ENCODE measurements at regions not wholly inside any gene's neighbourhood (a gene's known extent, or its start where the extent isn't known, plus 50 kb on each side); places are given as distances from the start of the nearest gene placed in this dataset.

DNA sequence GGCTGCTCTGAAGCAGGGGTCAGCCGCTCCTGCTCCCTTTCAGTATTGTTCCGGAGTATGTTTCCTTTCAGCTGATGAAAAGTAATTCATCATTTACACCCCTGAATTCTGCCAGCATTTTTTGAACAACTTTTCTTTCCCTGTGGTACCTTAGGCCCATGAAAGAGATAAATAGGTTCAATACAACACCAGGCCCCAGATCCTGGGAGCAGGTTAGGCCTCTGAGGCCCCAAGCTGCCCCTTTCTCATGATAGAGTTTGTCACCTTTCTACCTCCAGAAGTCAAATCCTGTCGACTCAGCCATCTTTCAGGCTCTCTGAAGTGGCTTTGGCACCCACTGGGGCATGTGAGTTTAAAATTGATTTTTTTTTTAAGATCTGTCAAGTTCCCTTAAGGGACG lies 1415.1 kb upstream of the ZEB2 start:
- no peaks in the 10 kb centered on the region for H3K27me3 ChIP-seq (ENCODE audit: insufficient read depth, poor library complexity, severe bottlenecking)
- H3K9me3 ChIP-seq (ENCODE audit: severe bottlenecking) = no peaks in the 10 kb centered on the region
- H3K4me1 ChIP-seq (ENCODE audit: insufficient read depth, poor library complexity, severe bottlenecking) = peaks cover 6% of the 10 kb centered on the region
- no peak for DNase-seq (ENCODE audit: low spot score)
- no peak overlapping the region for H3K27ac ChIP-seq (ENCODE audit: poor library complexity, severe bottlenecking)
- TF ChIP-seq, protein P1, sequence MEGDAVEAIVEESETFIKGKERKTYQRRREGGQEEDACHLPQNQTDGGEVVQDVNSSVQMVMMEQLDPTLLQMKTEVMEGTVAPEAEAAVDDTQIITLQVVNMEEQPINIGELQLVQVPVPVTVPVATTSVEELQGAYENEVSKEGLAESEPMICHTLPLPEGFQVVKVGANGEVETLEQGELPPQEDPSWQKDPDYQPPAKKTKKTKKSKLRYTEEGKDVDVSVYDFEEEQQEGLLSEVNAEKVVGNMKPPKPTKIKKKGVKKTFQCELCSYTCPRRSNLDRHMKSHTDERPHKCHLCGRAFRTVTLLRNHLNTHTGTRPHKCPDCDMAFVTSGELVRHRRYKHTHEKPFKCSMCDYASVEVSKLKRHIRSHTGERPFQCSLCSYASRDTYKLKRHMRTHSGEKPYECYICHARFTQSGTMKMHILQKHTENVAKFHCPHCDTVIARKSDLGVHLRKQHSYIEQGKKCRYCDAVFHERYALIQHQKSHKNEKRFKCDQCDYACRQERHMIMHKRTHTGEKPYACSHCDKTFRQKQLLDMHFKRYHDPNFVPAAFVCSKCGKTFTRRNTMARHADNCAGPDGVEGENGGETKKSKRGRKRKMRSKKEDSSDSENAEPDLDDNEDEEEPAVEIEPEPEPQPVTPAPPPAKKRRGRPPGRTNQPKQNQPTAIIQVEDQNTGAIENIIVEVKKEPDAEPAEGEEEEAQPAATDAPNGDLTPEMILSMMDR (IDR thresholded peaks at IDR 0.05; ENCODE audit: poor library complexity, severe bottlenecking) = no peak
- H3K36me3 ChIP-seq (ENCODE audit: low read depth) = no peaks in the 10 kb centered on the region
- no peak overlapping the region for H3K4me3 ChIP-seq (ENCODE audit: severe bottlenecking)
- ATAC-seq (ENCODE audit: low read depth) = no peak

DNA sequence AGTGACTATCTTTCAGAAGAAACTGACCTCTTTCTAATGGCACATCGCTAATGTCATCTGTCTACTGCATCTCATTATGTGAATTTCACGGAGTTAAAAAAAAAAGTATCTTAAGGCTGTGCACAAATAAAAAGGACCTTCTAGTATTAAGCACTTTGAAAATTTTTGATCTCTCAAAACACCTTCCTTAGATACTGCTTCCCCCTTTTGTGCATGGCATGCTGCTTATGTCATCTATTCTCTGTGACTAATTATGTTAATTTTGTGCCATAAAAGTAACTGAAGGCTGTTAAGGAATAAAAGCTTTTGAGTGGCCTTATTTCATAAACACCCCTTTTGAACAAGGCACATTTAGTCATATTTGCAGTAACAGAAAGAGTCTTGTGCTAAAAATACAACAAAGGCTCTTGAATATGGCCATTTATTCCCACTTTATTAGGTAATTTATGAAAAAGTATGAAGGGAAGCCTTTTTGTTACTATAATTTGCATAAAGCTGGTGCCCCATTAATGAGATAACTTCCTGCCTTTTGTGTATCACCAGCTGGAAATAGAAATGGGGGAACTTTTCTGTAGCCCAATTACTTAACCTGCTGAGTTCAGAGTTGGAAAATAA lies 1412.0 kb upstream of the ZEB2 start:
- TF ChIP-seq, protein P1 (IDR thresholded peaks at IDR 0.05; ENCODE audit: poor library complexity, severe bottlenecking) = no peak
- H3K27ac ChIP-seq (ENCODE audit: poor library complexity, severe bottlenecking) = no peak overlapping the region
- H3K36me3 ChIP-seq (ENCODE audit: low read depth) = no peaks in the 10 kb centered on the region
- DNase-seq (ENCODE audit: low spot score) (no peak), ATAC-seq (ENCODE audit: low read depth) (no peak)
- no peaks in the 10 kb centered on the region for H3K9me3 ChIP-seq (ENCODE audit: severe bottlenecking)
- no peaks in the 10 kb centered on the region for H3K27me3 ChIP-seq (ENCODE audit: insufficient read depth, poor library complexity, severe bottlenecking)
- no peak overlapping the region for H3K4me3 ChIP-seq (ENCODE audit: severe bottlenecking)
- H3K4me1 ChIP-seq (ENCODE audit: insufficient read depth, poor library complexity, severe bottlenecking) = no peaks in the 10 kb centered on the region

DNA sequence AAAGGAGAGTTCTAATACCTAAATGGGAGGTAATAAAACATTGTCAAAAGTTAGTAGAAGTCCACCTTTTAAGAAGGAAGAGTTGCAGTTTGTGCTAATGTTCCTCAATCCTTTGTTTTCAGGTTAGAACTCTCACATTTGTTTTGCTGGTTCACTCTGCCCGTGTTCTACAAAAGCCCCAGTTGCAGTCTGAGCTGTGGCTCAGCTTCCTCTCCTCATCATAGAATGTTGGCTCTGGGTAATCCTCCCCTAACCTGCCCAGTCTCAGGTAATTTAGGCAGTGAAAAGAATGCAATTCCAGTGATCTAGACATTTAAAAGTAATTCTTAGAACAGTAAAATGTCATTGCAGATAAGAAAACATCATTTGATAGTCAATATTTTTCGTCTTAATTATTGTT lies 1410.4 kb upstream of the ZEB2 start:
- H3K27ac ChIP-seq (ENCODE audit: poor library complexity, severe bottlenecking) = no peak overlapping the region
- no peak for ATAC-seq (ENCODE audit: low read depth)

DNA sequence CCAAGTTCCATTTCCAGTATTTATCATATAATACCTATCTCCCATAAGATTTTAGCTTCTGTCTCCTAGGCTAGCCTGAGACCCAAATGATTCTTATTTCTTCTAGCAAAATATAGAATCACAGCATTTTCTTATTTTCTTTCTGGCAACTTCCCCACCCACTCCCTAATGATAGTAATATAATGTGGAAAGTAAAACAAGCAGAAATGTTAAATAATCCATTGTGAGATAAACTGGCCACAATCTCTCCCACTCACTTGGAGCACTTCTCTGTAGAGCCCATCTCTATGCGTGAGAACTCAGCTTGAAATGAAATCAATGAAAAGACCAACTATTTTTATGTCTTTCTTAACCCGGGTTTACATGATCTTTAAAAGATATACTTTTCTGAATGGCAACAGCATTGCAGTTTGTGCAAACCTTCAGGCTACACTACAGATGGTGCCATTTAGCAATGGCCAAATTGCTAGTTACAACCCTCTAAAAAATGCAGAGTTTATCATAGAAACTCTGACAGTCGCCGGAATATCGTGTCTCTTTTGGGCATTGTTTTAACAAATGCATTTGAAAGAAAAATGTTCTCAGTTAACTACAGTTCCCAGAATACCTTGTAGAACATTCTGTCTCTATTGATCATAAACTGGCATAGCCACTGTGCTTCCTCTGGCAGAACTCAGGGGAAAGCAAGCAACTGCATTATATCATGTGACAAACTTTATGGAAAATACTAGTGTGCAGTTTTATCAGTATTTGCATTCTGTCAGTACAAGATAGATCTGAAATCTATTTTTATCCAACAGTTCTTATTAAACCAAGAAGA lies 1407.4 kb upstream of the ZEB2 start:
- Histone ChIP-seq H3K27ac (ENCODE audit: poor library complexity, severe bottlenecking) (no peak overlapping the region), H3K36me3 (ENCODE audit: low read depth) (no peaks in the 10 kb centered on the region), H3K27me3 (ENCODE audit: insufficient read depth, poor library complexity, severe bottlenecking) (no peaks in the 10 kb centered on the region), H3K4me3 (ENCODE audit: severe bottlenecking) (no peak overlapping the region), H3K9me3 (ENCODE audit: severe bottlenecking) (no peaks in the 10 kb centered on the region), H3K4me1 (ENCODE audit: insufficient read depth, poor library complexity, severe bottlenecking) (no peaks in the 10 kb centered on the region)
- ATAC-seq (ENCODE audit: low read depth) (no peak), DNase-seq (ENCODE audit: low spot score) (no peak)
- TF ChIP-seq, protein P1 (IDR thresholded peaks at IDR 0.05; ENCODE audit: poor library complexity, severe bottlenecking) = no peak

More for the DNA sequence above, 1410.4 kb upstream of the ZEB2 start:
- Histone ChIP-seq H3K27me3 (ENCODE audit: insufficient read depth, poor library complexity, severe bottlenecking) (no peaks in the 10 kb centered on the region), H3K4me1 (ENCODE audit: insufficient read depth, poor library complexity, severe bottlenecking) (no peaks in the 10 kb centered on the region), H3K36me3 (ENCODE audit: low read depth) (no peaks in the 10 kb centered on the region), H3K9me3 (ENCODE audit: severe bottlenecking) (no peaks in the 10 kb centered on the region), H3K4me3 (ENCODE audit: severe bottlenecking) (no peak overlapping the region)
- no peak for DNase-seq (ENCODE audit: low spot score)
- TF ChIP-seq, protein P1 (IDR thresholded peaks at IDR 0.05; ENCODE audit: poor library complexity, severe bottlenecking) = no peak

DNA sequence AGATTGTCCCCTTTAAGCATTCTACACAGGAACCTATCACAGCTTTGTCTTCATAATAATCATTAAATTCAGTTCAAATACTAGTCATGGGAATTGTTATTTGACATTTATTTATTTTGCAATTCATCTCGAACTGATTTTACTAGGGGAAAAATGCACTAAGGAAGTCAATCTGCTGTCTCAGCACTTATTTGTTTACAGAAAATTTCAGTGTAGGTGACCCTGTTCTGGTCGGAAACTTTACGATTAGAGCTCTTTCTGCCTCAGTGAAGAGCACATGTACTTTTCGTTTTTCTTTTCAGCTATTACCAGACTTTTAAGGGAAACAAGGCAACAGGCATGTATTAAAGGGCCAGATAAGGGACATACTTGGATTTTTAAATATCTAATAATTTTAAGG lies 1405.7 kb upstream of the ZEB2 start:
- H3K27ac ChIP-seq (ENCODE audit: poor library complexity, severe bottlenecking) = no peak overlapping the region
- TF ChIP-seq, protein P1 (IDR thresholded peaks at IDR 0.05; ENCODE audit: poor library complexity, severe bottlenecking) = no peak
- H3K9me3 ChIP-seq (ENCODE audit: severe bottlenecking) = no peaks in the 10 kb centered on the region
- no peaks in the 10 kb centered on the region for H3K4me1 ChIP-seq (ENCODE audit: insufficient read depth, poor library complexity, severe bottlenecking)
- H3K4me3 ChIP-seq (ENCODE audit: severe bottlenecking) = no peak overlapping the region
- no peak for DNase-seq (ENCODE audit: low spot score)
- no peak for ATAC-seq (ENCODE audit: low read depth)
- no peaks in the 10 kb centered on the region for H3K36me3 ChIP-seq (ENCODE audit: low read depth)
- no peaks in the 10 kb centered on the region for H3K27me3 ChIP-seq (ENCODE audit: insufficient read depth, poor library complexity, severe bottlenecking)

All from RWPE2 (cell line).